ENCODE measurements at regions not wholly inside any gene's neighbourhood (a gene's known extent, or its start where the extent isn't known, plus 50 kb on each side); places are given as distances from the start of the nearest gene placed in this dataset.

DNA sequence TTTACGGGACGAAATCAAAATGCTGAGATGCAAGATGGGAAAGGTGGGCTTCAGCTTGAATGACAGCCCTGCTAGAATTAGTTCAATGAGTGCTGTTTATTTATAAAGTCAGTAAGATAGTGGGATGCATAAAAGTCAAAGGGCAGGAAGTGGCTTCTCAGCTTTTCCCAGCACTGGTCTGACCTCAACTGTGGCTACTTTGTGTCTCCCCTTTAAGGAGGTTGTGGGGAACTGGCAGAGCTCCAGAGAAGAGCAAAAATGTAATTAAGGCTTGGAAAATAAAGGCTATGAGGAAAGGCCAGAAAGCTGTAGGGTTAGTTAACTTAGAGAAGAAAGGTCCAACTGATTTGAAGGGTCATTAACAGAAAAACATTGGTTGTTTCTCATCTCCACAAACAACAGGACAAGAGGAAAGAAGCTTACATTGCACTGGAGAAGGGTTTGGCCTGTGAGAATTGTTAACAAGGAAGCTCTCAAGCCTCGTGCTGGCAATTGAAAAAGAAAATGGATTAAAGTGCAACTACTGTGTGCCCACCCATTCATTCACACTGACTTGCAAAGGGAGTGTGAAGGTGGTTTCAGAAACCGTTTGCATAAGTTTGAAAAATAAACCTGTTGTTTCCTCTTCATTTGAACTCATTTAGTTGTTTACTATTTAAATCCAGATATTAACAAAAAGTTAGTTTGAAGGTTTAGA is 68.8 kb upstream of the CD28 start:
- TF ChIP-seq POLR2AphosphoS5 (IDR thresholded peaks at IDR 0.05; ENCODE audit: low read depth, low read length) (0 out of 2 replicates have a peak, but pooled peaks have one; percentile 33), SIN3A (IDR thresholded peaks at IDR 0.05; ENCODE audit: borderline replicate concordance, insufficient read depth, low read length) (no peak), TAF1 (IDR thresholded peaks at IDR 0.05; ENCODE audit: borderline replicate concordance, insufficient read depth, low read length) (no peak), FOXP2 (optimal IDR thresholded peaks at IDR 0.05; ENCODE audit: borderline replicate concordance, extremely low read depth, extremely low read length, insufficient read depth) (no peak)
- TF ChIP-seq, protein P1, sequence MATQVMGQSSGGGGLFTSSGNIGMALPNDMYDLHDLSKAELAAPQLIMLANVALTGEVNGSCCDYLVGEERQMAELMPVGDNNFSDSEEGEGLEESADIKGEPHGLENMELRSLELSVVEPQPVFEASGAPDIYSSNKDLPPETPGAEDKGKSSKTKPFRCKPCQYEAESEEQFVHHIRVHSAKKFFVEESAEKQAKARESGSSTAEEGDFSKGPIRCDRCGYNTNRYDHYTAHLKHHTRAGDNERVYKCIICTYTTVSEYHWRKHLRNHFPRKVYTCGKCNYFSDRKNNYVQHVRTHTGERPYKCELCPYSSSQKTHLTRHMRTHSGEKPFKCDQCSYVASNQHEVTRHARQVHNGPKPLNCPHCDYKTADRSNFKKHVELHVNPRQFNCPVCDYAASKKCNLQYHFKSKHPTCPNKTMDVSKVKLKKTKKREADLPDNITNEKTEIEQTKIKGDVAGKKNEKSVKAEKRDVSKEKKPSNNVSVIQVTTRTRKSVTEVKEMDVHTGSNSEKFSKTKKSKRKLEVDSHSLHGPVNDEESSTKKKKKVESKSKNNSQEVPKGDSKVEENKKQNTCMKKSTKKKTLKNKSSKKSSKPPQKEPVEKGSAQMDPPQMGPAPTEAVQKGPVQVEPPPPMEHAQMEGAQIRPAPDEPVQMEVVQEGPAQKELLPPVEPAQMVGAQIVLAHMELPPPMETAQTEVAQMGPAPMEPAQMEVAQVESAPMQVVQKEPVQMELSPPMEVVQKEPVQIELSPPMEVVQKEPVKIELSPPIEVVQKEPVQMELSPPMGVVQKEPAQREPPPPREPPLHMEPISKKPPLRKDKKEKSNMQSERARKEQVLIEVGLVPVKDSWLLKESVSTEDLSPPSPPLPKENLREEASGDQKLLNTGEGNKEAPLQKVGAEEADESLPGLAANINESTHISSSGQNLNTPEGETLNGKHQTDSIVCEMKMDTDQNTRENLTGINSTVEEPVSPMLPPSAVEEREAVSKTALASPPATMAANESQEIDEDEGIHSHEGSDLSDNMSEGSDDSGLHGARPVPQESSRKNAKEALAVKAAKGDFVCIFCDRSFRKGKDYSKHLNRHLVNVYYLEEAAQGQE (IDR thresholded peaks at IDR 0.05; ENCODE audit: insufficient read depth in 1 of 2, low read depth in 2 of 2, low read length in 2 of 2), result no peak
